ENCODE measurements at regions not wholly inside any gene's neighbourhood (a gene's known extent, or its start where the extent isn't known, plus 50 kb on each side); places are given as distances from the start of the nearest gene placed in this dataset.

GRCh38 chr5:166046956-166047355, 2244.5 kb upstream of the WWC1 start:
- TF ChIP-seq CTCF (IDR thresholded peaks at IDR 0.05; ENCODE audit: low read depth, low read length, missing input control) (no peak), JUND (IDR thresholded peaks at IDR 0.05) (no peak), HNF4G (IDR thresholded peaks at IDR 0.05) (no peak)

Data from liver (tissue), 3 donors.